ENCODE measurements at regions not wholly inside any gene's neighbourhood (a gene's known extent, or its start where the extent isn't known, plus 50 kb on each side); places are given as distances from the start of the nearest gene placed in this dataset.

DNA sequence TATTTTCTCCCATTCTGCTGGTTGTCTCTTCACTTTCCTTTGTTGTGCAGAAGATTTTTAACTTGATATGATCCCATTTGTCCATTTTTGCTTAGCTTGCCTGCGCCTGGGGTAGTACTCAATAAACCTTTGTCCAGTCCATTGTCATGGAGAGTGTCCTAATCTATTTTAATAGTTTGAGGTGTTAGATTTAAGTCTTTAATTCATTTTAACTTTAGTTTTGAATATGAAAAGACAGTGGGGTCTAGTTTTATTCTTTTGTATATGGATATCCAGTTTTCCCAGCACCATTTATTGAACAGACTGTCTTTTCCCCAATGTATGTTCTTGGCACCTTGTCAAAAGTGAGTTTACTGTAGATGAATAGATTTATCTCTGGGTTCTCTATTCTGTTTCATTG lies 76.0 kb upstream of the ITM2A start:
- DNase-seq (no peak), ATAC-seq (no peak)
- WGBS, 2 donors, result 92 to 95% methylated on average over 1 of the region's 1 CpG
- no peaks in the 10 kb centered on the region for H3K9me3 ChIP-seq
- no peaks in the 10 kb centered on the region for H3K27me3 ChIP-seq
- H3K4me1 ChIP-seq, result no peaks in the 10 kb centered on the region
- H3K4me3 ChIP-seq, result no peak overlapping the region
- TF ChIP-seq, protein P1, sequence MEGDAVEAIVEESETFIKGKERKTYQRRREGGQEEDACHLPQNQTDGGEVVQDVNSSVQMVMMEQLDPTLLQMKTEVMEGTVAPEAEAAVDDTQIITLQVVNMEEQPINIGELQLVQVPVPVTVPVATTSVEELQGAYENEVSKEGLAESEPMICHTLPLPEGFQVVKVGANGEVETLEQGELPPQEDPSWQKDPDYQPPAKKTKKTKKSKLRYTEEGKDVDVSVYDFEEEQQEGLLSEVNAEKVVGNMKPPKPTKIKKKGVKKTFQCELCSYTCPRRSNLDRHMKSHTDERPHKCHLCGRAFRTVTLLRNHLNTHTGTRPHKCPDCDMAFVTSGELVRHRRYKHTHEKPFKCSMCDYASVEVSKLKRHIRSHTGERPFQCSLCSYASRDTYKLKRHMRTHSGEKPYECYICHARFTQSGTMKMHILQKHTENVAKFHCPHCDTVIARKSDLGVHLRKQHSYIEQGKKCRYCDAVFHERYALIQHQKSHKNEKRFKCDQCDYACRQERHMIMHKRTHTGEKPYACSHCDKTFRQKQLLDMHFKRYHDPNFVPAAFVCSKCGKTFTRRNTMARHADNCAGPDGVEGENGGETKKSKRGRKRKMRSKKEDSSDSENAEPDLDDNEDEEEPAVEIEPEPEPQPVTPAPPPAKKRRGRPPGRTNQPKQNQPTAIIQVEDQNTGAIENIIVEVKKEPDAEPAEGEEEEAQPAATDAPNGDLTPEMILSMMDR (IDR thresholded peaks at IDR 0.05), result no peak
- no peak overlapping the region for H3K27ac ChIP-seq
- no peaks in the 10 kb centered on the region for H3K36me3 ChIP-seq
- intact Hi-C loops (cut with DNase I), result no loop called here

DNA sequence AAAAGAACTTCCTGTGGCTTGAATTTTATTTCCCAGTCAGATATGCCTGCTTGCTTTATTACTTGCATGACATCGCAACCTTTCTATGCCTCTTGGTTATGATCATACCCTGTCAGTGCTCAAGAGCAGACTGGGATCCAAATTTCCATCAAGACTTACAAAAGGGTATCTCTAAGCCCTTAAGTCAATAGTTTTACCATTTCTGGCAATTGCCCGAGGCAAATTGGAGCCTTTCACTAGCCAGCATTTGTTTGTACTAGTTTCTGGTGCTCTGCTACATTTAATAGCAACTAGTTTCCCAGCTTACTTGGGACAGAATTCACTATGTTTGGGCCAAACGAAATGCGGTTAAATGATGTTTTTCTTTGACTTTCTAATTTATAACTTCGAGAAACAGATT lies 73.2 kb upstream of the ITM2A start:
- Histone ChIP-seq H3K4me3 (no peak overlapping the region), H3K27ac (no peak overlapping the region), H3K27me3 (no peaks in the 10 kb centered on the region), H3K36me3 (no peaks in the 10 kb centered on the region), H3K4me1 (no peaks in the 10 kb centered on the region), H3K9me3 (peaks cover 0 to 3% (median 0%) of the 10 kb centered on the region in 11 donors)
- ATAC-seq (no peak), DNase-seq (no peak)
- TF ChIP-seq, protein P1 (IDR thresholded peaks at IDR 0.05), result no peak
- WGBS, 2 donors, result 90 to 93% methylated on average over 5 of the region's 5 CpGs
- intact Hi-C loops (cut with DNase I), result no loop called here
